BJ (cell line): ENCODE measurements at regions not wholly inside any gene's neighbourhood (a gene's known extent, or its start where the extent isn't known, plus 50 kb on each side); places are given as distances from the start of the nearest gene placed in this dataset.

ENCODE experiments used
- CTCF ChIA-PET: fragments of 350-600 bp; formaldehyde crosslinking; extraction: SDS; loops from one replicate; lab custom pipeline; 2021; ENCODE audit warnings: antibody characterized with exemption, inconsistent platforms; lab: Yijun Ruan, JAX
- POLR2A ChIA-PET: fragments of 300-600 bp; sonication (Branson Sonifier 250); formaldehyde crosslinking; extraction: SDS; loops from one replicate; lab custom pipeline; 2021; ENCODE audit warnings: antibody characterized with exemption; lab: Charles Lee
- DNase-seq: peaks from one replicate; pipeline ENCODE4 v3.0.0-alpha.2; 2011; ENCODE audit warnings: low read depth
- H3K27me3 ChIP-seq: 2 replicates; pipeline ENCODE4 v1.6.0; 2011; ENCODE audit warnings: low read length; ENCODE audit not compliant: control insufficient read depth, insufficient read depth
- H3K36me3 ChIP-seq: 2 replicates; pipeline ENCODE4 v1.5.1; 2011; ENCODE audit warnings: low read length; ENCODE audit not compliant: control insufficient read depth, insufficient read depth
- H3K4me3 ChIP-seq: 2 replicates; pipeline ENCODE4 v1.5.1; 2011; ENCODE audit warnings: low read depth, mild to moderate bottlenecking, control low read depth, low read length
- TF ChIP-seq, protein P1 (sequence below): IDR thresholded peaks from 2 replicates; pipeline ENCODE4 v1.5.1; 2011; ENCODE audit warnings: low read depth, mild to moderate bottlenecking, control low read depth, inconsistent platforms, low read length, moderate library complexity; ENCODE audit not compliant: insufficient read depth

DNA sequence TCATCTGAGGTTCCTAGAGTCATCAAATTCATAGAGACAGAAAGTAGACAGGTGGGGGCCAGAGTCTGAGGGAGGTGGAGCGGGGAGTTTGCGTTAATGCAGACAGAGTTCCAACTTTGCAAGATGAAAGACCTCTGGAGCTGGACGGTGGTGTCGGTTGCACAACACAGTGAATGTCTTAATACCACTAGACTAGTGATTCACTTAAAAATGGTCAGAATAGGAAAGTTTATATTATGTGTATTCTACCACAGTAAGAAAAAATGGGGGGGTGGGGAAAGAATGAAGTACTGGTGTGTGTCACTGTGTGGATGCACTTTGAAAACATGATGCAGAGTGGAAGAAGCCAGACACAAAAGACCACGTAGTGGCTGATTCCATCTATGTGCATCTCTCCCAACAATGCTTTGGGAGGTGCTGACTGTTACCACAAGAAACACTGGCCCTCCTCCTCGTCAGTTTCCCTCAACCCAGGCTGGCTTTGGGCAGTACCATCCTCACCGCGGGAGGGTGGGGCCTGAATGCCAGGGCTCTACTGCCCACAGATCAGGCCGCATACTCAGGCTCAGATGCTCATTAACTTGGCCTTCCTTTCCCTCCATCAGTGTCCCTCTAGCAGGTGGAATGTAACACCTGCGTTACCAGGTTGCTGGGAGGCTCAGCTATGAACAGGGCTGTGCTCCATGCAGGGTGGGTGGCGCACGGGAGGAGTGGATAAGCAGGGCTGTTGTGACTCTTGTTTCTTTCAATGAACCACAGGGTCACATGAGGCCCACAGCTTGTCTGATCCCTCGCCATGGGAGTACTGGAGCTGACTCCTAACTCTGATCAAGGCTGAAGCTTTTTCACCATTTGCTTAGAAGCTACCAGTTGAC, 297.0 kb downstream of the CTTN start:
- ChIA-PET POLR2A (no interaction called here), CTCF (no interaction called here)
- TF ChIP-seq, protein P1, sequence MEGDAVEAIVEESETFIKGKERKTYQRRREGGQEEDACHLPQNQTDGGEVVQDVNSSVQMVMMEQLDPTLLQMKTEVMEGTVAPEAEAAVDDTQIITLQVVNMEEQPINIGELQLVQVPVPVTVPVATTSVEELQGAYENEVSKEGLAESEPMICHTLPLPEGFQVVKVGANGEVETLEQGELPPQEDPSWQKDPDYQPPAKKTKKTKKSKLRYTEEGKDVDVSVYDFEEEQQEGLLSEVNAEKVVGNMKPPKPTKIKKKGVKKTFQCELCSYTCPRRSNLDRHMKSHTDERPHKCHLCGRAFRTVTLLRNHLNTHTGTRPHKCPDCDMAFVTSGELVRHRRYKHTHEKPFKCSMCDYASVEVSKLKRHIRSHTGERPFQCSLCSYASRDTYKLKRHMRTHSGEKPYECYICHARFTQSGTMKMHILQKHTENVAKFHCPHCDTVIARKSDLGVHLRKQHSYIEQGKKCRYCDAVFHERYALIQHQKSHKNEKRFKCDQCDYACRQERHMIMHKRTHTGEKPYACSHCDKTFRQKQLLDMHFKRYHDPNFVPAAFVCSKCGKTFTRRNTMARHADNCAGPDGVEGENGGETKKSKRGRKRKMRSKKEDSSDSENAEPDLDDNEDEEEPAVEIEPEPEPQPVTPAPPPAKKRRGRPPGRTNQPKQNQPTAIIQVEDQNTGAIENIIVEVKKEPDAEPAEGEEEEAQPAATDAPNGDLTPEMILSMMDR = no peak
- Histone ChIP-seq H3K36me3 (no peaks in the 10 kb centered on the region), H3K4me3 (no peak overlapping the region), H3K27me3 (no peaks in the 10 kb centered on the region)
- DNase-seq = no peak

DNA sequence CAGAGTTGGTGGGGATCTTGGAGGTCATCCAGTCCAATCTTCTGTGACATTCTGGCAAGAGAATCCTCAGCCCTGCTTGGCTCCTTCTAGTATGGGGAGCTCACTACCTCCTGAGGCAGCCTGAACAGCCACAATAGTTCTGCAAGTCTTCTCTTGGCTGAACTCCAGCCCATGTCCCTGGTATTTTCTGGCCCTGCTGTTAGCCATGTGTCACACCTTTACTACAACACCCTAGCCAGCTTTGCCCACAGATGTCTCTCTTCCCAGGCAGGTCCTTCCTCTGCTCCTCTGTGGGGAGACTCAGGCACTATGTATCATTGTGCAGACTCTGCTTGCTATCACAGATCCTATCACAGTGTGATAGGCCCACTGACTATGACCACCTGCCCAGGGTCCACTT, 297.7 kb downstream of the CTTN start:
- H3K36me3 ChIP-seq = no peaks in the 10 kb centered on the region
- no peak overlapping the region for H3K4me3 ChIP-seq
- POLR2A ChIA-PET = no interaction called here
- no peaks in the 10 kb centered on the region for H3K27me3 ChIP-seq
- TF ChIP-seq, protein P1 = no peak
- DNase-seq = no peak
- CTCF ChIA-PET = no interaction called here

- Histone ChIP-seq H3K36me3 (no peaks in the 10 kb centered on the region), H3K27me3 (no peaks in the 10 kb centered on the region), H3K4me3 (no peak overlapping the region)
- POLR2A ChIA-PET = no interaction called here
- CTCF ChIA-PET = no interaction called here
- DNase-seq = no peak
- TF ChIP-seq, protein P1 = no peak
These were observed 298.2 kb downstream of the CTTN start for GRCh38 chr11:70696564-70696963.

GRCh38 chr11:70697701-70698100, 299.4 kb downstream of the CTTN start:
- Histone ChIP-seq H3K27me3 (no peaks in the 10 kb centered on the region), H3K36me3 (no peaks in the 10 kb centered on the region), H3K4me3 (no peak overlapping the region)
- CTCF ChIA-PET = no interaction called here
- POLR2A ChIA-PET = no interaction called here
- TF ChIP-seq, protein P1 = no peak
- DNase-seq = no peak

DNA sequence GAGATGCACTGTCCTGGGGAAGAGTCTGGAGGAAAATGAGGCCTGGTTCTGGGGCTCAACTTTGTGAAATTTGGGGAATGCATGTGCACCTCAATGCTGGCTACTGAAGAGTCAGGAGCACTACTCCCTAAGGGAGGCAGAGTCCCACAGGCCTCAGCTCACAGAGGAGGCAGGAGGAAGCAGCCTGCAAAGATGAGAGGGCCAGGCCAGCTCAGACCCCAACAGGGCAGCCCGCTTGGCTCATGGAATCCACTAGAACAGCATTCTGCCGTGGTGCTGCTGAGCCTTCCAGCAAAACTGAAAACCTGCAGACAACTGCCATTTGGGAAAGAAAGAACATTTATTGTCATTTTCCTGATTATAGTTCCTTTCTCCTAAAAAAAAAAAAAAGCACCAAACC, 300.5 kb downstream of the CTTN start:
- H3K27me3 ChIP-seq = no peaks in the 10 kb centered on the region
- ChIA-PET CTCF (no interaction called here), POLR2A (no interaction called here)
- no peaks in the 10 kb centered on the region for H3K36me3 ChIP-seq
- DNase-seq = no peak
- H3K4me3 ChIP-seq = no peak overlapping the region
- TF ChIP-seq, protein P1 = no peak
